T-helper 1 cell treated with Interleukin-12 subunit alpha and Interleukin-12 subunit beta and Interleukin-4 antibody, amounts not matched to agents 30 μg/mL and 1 μg/mL, for 36 hours (primary cell): ENCODE measurements at regions not wholly inside any gene's neighbourhood (a gene's known extent, or its start where the extent isn't known, plus 50 kb on each side); places are given as distances from the start of the nearest gene placed in this dataset.

Source experiments
- H3K27ac Mint-ChIP-seq: one replicate; pipeline ENCODE4 v1.8.0; 2021; ENCODE audit warnings: mild to moderate bottlenecking, mixed read lengths
- H3K27me3 Mint-ChIP-seq: one replicate; pipeline ENCODE4 v1.8.0; 2021; ENCODE audit warnings: low read depth, mixed read lengths
- H3K36me3 Mint-ChIP-seq: one replicate; pipeline ENCODE4 v1.8.0; 2021; ENCODE audit warnings: low read depth, mixed read lengths
- H3K4me1 Mint-ChIP-seq: one replicate; pipeline ENCODE4 v1.8.0; 2021; ENCODE audit warnings: low read depth, mixed read lengths
- H3K4me3 Mint-ChIP-seq: one replicate; pipeline ENCODE4 v1.8.0; 2021; ENCODE audit warnings: mild to moderate bottlenecking, moderate library complexity, mixed read lengths
- H3K9me3 Mint-ChIP-seq: one replicate; pipeline ENCODE4 v1.8.0; 2021; ENCODE audit warnings: mixed read lengths

DNA sequence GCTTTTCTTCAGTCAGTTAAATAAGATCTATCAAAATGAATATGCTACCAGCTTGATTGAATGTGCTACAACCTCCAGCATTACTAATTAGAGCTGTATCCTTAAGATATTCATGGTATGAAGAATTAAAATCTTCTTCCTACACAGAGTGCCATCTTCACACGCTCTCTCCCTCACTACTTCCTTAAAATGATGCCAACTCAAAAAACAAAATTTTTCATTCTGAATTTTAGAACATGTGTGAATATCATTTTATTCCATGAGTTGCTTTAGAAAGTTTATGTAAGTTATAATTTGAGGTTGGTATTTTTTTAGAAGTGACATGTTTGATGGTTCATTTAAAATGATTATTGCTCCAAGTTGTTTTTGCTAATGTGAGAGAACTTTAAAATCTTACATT, 407.5 kb upstream of the CELF2 start:
- H3K27me3 Mint-ChIP-seq, result no peaks in the 10 kb centered on the region
- H3K4me3 Mint-ChIP-seq, result no peak overlapping the region
- no peaks in the 10 kb centered on the region for H3K9me3 Mint-ChIP-seq
- H3K36me3 Mint-ChIP-seq, result no peaks in the 10 kb centered on the region
- no peak overlapping the region for H3K27ac Mint-ChIP-seq
- no peaks in the 10 kb centered on the region for H3K4me1 Mint-ChIP-seq

DNA sequence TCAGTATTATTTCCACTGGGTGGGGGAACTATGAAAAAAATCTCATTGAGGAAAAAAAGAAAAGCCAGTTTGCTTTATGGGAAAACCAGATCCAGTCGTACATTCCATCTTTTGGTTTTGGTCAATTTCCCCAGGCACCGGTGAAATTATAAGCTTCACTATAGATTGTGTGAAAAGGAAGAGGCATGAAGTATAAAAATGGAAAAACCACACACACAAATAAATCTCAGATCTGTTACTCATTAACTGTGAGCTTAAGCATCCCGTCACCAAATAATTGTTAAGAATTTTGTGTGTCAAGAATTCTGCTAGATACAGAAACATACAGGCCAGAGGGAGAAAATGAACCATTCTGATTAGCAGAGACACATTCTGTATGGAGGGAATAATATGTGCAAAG, 405.5 kb upstream of the CELF2 start:
- Mint-ChIP-seq H3K36me3 (no peaks in the 10 kb centered on the region), H3K4me1 (no peaks in the 10 kb centered on the region), H3K4me3 (no peak overlapping the region), H3K9me3 (no peaks in the 10 kb centered on the region), H3K27me3 (no peaks in the 10 kb centered on the region), H3K27ac (no peak overlapping the region)

DNA sequence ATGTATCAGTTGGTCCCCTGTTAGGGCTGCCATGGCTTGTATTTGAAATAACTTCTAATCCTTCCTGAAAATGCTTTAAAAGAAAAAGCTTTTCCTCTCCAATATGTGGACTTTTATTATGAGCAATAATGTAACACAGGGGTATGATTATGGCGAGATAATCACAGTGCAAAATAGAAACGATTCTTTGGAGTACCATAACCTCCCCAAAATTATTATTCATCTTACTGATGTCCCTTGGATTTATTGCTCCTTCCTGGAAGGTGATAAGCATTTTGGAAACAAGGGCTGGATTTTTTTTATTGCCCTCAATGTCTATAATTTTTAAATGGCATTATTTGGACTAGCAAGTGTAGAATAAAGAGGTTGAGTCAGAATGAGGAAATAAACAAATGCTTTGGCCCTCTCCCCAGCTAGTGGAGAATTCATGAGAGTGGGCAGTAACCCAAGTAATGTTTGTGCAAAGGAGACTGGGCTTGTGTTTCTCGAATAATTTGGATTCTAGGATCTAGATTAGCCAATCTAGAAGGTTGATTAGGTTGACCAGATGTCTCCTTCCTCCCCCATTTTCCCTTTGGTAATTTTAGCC, 403.9 kb upstream of the CELF2 start:
- Mint-ChIP-seq H3K4me1 (no peaks in the 10 kb centered on the region), H3K27ac (no peak overlapping the region), H3K4me3 (no peak overlapping the region), H3K27me3 (no peaks in the 10 kb centered on the region), H3K36me3 (no peaks in the 10 kb centered on the region), H3K9me3 (peaks cover 3% of the 10 kb centered on the region)

DNA sequence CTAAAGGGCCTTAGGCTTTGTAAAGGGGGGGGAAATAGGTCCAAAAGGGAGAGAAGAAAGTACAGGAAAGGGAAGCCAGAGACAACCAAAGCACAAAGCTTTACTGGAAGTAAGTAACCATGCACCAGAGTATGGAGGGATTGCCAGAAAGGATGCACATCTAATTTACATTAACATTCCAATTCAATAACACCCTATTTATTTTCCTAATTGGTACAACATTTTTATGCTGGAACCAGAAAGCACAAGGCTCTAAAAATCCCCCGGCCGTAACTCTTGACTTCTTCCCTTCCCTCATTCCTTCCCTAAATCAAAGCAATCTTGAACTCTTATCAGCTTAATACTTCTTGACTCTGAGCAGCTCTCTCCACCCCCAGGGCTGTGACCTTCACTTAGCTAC, 400.0 kb upstream of the CELF2 start:
- Mint-ChIP-seq H3K4me3 (no peak overlapping the region), H3K9me3 (peaks cover 3% of the 10 kb centered on the region), H3K4me1 (no peaks in the 10 kb centered on the region), H3K27me3 (no peaks in the 10 kb centered on the region), H3K36me3 (no peaks in the 10 kb centered on the region), H3K27ac (no peak overlapping the region)

DNA sequence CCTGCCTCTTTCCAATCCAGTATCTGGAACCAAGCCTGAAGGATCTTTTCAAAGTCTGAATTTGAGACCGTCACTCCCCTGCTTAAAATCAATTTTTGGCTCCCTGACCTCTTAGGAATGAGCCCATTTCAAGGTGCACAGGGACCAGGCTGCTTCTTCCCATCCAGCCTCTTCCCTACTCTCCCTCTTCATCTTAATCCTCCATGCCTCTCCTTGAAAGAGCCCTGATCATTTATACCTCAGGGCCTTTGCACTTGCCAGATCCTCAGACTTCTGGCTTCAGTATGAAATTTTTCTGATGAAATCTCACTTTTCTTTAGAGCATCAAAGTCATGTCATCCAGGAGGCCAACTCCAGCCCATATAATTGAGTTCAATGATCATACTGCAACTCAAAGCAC, 399.5 kb upstream of the CELF2 start:
- Mint-ChIP-seq H3K27me3 (no peaks in the 10 kb centered on the region), H3K9me3 (peaks cover 3% of the 10 kb centered on the region), H3K4me1 (no peaks in the 10 kb centered on the region), H3K4me3 (no peak overlapping the region), H3K36me3 (no peaks in the 10 kb centered on the region), H3K27ac (no peak overlapping the region)

DNA sequence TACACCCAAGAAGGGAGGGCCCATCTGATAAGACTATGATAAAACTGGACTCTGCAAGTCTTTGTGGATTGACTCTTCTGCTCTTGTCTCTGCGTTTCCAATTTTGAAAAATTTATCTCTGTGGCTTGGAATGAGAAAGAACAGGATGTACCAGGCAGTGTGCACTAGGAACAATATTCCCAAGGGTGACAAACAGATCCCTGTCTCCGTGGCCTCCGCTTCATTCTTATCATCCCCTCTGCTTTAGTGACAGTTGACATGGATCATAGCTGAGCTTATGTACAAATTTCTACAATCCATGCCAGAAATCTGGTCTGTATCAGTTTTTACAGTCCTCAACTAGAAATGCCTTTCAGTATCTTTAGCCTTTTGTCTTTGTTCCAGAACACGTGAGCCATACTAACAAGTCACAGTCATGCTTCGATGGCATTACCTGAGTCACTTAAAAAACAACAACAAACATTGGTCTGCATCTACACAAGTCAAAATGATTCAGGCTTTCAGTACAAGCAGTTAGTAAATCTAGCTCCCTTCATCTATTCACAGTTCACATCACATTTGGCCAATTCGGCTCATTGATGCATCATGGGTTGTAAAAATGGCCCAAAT, 393.6 kb upstream of the CELF2 start:
- Mint-ChIP-seq H3K4me3 (no peak overlapping the region), H3K36me3 (no peaks in the 10 kb centered on the region), H3K27ac (no peak overlapping the region), H3K27me3 (no peaks in the 10 kb centered on the region), H3K9me3 (no peaks in the 10 kb centered on the region), H3K4me1 (no peaks in the 10 kb centered on the region)

DNA sequence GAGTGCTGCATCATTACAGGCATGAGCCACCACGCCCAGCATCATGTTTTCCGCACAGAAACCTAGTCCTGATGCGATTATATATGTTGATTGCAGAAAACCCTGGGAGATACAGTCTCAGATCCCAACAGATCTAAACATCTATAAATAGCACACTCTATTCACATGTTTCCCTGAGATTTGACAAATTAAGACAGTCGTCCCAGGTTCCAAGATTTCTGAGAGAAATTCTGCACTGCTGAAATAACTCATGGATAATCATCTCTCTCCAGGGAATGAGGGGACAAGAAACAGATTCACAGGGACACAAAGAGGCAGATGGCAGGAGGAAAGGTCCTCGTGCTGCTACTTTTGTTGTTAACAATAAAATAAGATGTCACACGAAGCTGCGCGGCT, 393.1 kb upstream of the CELF2 start:
- H3K4me3 Mint-ChIP-seq, result no peak overlapping the region
- H3K4me1 Mint-ChIP-seq, result no peaks in the 10 kb centered on the region
- H3K27ac Mint-ChIP-seq, result no peak overlapping the region
- H3K9me3 Mint-ChIP-seq, result no peaks in the 10 kb centered on the region
- no peaks in the 10 kb centered on the region for H3K27me3 Mint-ChIP-seq
- H3K36me3 Mint-ChIP-seq, result no peaks in the 10 kb centered on the region

DNA sequence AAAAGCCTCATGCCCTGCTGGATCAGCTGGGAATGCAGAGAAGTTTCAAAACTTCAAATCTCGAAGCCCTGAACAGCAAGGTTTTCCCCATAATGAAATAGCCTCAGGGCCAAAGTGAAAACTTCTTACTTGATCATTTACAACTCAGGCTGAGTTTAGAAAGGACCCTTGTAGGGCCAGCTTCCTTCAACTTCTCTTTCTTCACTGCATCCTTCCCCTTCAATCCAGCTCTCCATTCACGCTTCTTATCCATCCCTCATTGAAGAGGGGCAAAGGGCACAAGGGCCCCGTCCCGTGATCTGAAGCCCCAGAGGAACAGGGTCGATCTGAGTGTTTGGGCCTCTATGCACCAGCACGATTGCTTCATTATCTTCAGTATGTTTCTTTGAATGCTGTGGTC, 392.2 kb upstream of the CELF2 start:
- H3K4me3 Mint-ChIP-seq, result no peak overlapping the region
- no peaks in the 10 kb centered on the region for H3K27me3 Mint-ChIP-seq
- no peaks in the 10 kb centered on the region for H3K36me3 Mint-ChIP-seq
- H3K4me1 Mint-ChIP-seq, result no peaks in the 10 kb centered on the region
- H3K9me3 Mint-ChIP-seq, result no peaks in the 10 kb centered on the region
- no peak overlapping the region for H3K27ac Mint-ChIP-seq

DNA sequence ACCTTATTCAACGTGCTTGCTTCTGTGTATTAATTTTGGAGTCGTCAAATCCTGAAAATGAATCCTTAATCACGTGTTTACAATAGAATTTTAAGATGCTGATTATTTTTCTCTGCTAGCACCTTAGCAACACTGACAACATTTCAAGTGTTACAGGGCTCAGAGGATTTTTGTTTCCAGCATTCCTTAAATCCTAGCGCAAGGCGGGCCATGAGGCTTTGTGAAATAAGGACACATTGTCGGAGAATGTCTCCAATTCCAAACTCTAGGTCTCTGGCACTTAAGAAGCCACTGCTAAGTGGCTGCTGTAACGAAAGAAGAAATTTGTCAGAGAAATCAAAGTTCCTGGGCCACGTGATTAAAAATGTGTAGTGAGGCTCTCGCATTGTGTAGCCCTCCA, 390.9 kb upstream of the CELF2 start:
- Mint-ChIP-seq H3K4me1 (no peaks in the 10 kb centered on the region), H3K4me3 (no peak overlapping the region), H3K27me3 (no peaks in the 10 kb centered on the region), H3K27ac (no peak overlapping the region), H3K9me3 (no peaks in the 10 kb centered on the region), H3K36me3 (no peaks in the 10 kb centered on the region)

DNA sequence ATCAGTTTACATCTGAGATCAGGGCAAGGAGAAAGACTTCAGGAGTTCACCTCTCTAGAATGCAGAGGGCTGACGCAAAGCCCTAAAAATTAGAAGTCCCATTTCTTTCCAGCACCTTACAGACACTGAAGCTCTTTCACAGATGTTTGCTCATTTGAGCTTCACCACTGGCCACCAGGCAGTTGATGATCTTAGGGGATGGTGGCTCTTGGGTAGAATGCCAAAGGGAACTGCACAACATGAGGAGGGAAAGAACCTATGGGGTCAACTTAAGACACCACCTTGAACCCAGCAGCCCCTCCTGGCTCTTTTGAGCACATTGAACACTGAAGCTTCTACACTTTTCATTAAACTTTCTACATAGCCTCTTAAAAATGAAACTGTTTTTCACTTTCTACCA, 390.3 kb upstream of the CELF2 start:
- no peaks in the 10 kb centered on the region for H3K36me3 Mint-ChIP-seq
- H3K9me3 Mint-ChIP-seq, result no peaks in the 10 kb centered on the region
- H3K27me3 Mint-ChIP-seq, result no peaks in the 10 kb centered on the region
- no peak overlapping the region for H3K4me3 Mint-ChIP-seq
- no peak overlapping the region for H3K27ac Mint-ChIP-seq
- no peaks in the 10 kb centered on the region for H3K4me1 Mint-ChIP-seq

DNA sequence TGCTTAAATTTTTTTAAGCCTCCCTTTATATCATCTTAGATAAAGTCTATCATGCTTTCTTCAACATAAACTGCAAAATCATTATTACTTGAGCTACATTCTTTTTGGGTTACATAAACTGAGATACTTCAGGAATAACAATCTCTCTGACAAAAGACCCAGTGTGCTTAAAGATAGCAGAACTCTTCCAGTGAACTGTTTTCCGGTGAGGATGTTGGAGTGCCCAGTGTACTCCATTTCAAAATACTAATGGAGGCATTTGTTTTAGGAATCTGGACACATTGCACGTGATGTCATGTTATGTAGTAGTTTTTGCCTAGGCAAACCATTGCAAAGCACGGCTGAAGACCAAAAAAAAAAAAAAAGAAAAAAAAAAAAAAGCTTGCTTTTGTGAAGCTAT, 388.2 kb upstream of the CELF2 start:
- H3K4me3 Mint-ChIP-seq, result no peak overlapping the region
- no peaks in the 10 kb centered on the region for H3K9me3 Mint-ChIP-seq
- no peaks in the 10 kb centered on the region for H3K27me3 Mint-ChIP-seq
- no peak overlapping the region for H3K27ac Mint-ChIP-seq
- H3K4me1 Mint-ChIP-seq, result no peaks in the 10 kb centered on the region
- no peaks in the 10 kb centered on the region for H3K36me3 Mint-ChIP-seq

DNA sequence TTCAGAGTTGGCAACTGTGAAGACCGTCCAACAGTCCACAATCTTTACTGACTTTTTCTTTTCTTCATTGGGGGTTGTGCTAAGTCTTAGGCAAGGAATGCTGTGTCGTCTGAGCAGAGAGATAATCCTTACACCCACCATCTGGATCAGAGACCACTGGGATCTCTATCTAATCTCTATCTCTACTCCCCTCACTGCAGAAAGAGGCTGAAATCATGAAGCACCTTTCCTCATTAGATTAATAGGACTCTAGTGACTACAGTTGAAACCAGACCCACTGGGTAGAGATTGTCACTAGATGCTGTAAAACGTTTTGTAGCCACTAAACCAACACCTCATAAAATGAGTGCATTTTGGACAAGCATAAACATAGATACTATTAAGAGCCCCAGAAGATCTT, 387.4 kb upstream of the CELF2 start:
- Mint-ChIP-seq H3K4me1 (no peaks in the 10 kb centered on the region), H3K27me3 (no peaks in the 10 kb centered on the region), H3K4me3 (no peak overlapping the region), H3K27ac (no peak overlapping the region), H3K9me3 (no peaks in the 10 kb centered on the region), H3K36me3 (no peaks in the 10 kb centered on the region)

DNA sequence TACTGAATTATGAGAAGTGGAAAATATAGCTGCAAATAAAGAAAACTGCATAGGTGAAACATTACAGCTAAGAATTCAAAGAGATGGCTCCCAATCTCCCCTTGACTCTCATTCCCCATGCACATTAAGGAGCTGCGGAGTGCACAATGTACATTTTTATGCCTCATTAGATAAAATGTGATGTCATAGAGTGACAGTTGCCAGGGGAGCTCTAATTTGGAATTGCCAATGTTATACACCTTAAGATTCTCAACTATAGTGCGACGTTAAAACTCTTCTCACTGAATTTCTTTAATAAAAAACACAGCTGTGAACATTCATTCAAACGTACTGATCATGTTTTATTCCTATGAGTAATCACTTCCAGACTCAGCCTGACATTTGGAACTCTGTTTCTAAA, 386.9 kb upstream of the CELF2 start:
- no peaks in the 10 kb centered on the region for H3K9me3 Mint-ChIP-seq
- no peak overlapping the region for H3K4me3 Mint-ChIP-seq
- H3K27me3 Mint-ChIP-seq, result no peaks in the 10 kb centered on the region
- H3K4me1 Mint-ChIP-seq, result no peaks in the 10 kb centered on the region
- no peak overlapping the region for H3K27ac Mint-ChIP-seq
- no peaks in the 10 kb centered on the region for H3K36me3 Mint-ChIP-seq

DNA sequence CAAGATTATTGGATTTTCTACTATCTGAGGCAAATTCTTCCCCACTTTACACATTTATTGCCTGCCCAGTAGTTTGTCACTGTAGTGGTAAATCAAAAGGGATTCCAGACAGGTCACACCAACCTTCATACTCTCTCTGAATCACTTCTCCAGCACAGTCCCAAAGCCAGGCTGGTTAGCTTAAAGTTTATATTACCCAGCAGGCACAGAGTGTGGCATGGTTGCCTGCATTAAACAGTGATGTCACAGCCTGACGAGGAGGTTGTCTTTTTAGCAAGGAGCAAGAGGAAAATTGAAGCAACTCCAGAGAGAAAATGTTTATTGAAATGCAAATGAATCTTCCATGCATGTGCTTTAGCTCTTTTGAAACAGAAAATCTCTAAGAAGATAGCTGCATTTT, 375.5 kb upstream of the CELF2 start:
- Mint-ChIP-seq H3K36me3 (no peaks in the 10 kb centered on the region), H3K9me3 (no peaks in the 10 kb centered on the region), H3K4me3 (no peak overlapping the region), H3K4me1 (no peaks in the 10 kb centered on the region), H3K27me3 (no peaks in the 10 kb centered on the region), H3K27ac (no peak overlapping the region)

DNA sequence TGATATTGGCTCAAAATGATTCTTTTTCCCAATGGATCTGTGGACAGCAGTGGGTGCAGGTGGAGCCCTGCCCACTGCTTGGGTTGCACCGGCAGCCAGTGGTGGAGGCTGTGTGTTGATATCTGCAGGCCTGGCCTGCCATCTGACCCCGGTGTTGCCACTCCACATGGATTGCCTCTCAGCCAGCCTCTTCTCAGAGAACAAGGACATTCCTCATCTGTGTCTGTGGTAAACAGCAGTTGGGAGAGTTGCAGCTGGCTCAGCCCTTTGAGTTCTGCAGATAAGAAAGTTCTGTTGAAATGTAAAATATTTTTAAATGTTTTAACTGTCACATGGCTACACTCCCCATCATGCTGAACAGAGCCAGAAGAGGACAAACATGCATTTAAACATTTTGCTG, 374.9 kb upstream of the CELF2 start:
- H3K27ac Mint-ChIP-seq, result no peak overlapping the region
- no peaks in the 10 kb centered on the region for H3K4me1 Mint-ChIP-seq
- H3K27me3 Mint-ChIP-seq, result no peaks in the 10 kb centered on the region
- no peak overlapping the region for H3K4me3 Mint-ChIP-seq
- no peaks in the 10 kb centered on the region for H3K9me3 Mint-ChIP-seq
- no peaks in the 10 kb centered on the region for H3K36me3 Mint-ChIP-seq
